GM23248 (cell line): ENCODE measurements at regions not wholly inside any gene's neighbourhood (a gene's known extent, or its start where the extent isn't known, plus 50 kb on each side); places are given as distances from the start of the nearest gene placed in this dataset.

Experiments used
- EZH2 ChIP-seq: fragments of 200-600 bp; sonication (generic); IDR thresholded peaks from 2 replicates; pipeline ENCODE4 v1.6.1; 2018; ENCODE audit warnings: antibody characterized with exemption, mild to moderate bottlenecking; ENCODE audit not compliant: insufficient read depth, poor library complexity, severe bottlenecking
- EZH2phosphoT487 ChIP-seq: fragments of 200-600 bp; sonication (generic); IDR thresholded peaks from 2 replicates; pipeline ENCODE4 v1.6.1; 2018; ENCODE audit warnings: antibody characterized with exemption, moderate library complexity, mild to moderate bottlenecking, low read depth; ENCODE audit not compliant: insufficient read depth

DNA sequence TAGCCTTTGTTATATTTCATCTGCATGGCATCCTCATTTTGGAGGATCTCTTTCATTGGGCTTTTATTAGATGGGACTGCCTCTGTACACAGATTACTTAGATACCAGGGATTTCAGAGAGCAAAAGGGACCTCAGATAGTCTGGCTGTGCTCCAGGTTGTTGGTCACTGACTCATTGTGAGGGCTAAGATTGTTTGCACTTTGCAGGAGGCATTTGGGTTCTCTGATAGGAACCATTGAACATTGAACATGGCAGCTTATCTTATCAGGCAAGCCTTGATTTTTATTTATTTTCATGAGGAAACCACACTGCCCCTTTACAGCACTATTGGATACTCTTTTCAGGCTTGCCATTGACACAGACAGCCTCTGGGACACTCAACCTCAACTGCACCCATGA is 766.9 kb upstream of the TSPY4 start:
- TF ChIP-seq EZH2: no peak
- TF ChIP-seq EZH2phosphoT487: no peak
